Prostate gland (tissue), 2 donors: ENCODE measurements at regions not wholly inside any gene's neighbourhood (a gene's known extent, or its start where the extent isn't known, plus 50 kb on each side); places are given as distances from the start of the nearest gene placed in this dataset.

Experiments used
- CTCF ChIP-seq, 4 experiments: fragments of 200-600 bp in 2 of 4; fragments of 450-650 bp in 2 of 4; sonication (generic) in 2 of 4; IDR thresholded peaks; 1 replicate in 3 of 4; 2 replicates in 1 of 4; pipeline ENCODE4 v1.5.1; 2016 to 2019; ENCODE audit warnings: antibody characterized with exemption in 4 of 4, mild to moderate bottlenecking in 2 of 4, moderate library complexity in 2 of 4
- POLR2A ChIP-seq: fragments of 450-650 bp; IDR thresholded peaks from one replicate; pipeline ENCODE4 v1.6.1; 2016; ENCODE audit warnings: antibody characterized with exemption, mild to moderate bottlenecking
- POLR2AphosphoS5 ChIP-seq: sonication (generic); formaldehyde crosslinking; IDR thresholded peaks from one replicate; pipeline ENCODE4 v1.6.1; 2017; ENCODE audit warnings: antibody characterized with exemption

- TF ChIP-seq POLR2AphosphoS5 (no peak), CTCF (IDR thresholded peaks at IDR 0.05) (no peak), POLR2A (no peak)
Measured at GRCh38 chr6:23735151-23735550, 390.9 kb upstream of the NRSN1 start.
